IMR-90 (cell line): ENCODE measurements at regions not wholly inside any gene's neighbourhood (a gene's known extent, or its start where the extent isn't known, plus 50 kb on each side); places are given as distances from the start of the nearest gene placed in this dataset.

Experiments
- CTCF ChIP-seq: conservative IDR thresholded peaks from 2 replicates; pipeline ENCODE4 v1.5.1; 2012; ENCODE audit warnings: mild to moderate bottlenecking, low read depth, low read length, improper control_type of control experiment
- MAFK ChIP-seq: IDR thresholded peaks from 2 replicates; pipeline ENCODE4 v1.6.1; 2012; ENCODE audit warnings: low read depth, low read length, improper control_type of control experiment
- MXI1 ChIP-seq: IDR thresholded peaks from 2 replicates; pipeline ENCODE4 v1.6.1; 2012; ENCODE audit warnings: low read depth, mild to moderate bottlenecking, low read length, moderate library complexity, borderline replicate concordance
- POLR2A ChIP-seq: IDR thresholded peaks from 2 replicates; pipeline ENCODE4 v1.6.1; 2012; ENCODE audit warnings: mild to moderate bottlenecking, low read depth, low read length
- RAD21 ChIP-seq: IDR thresholded peaks from 2 replicates; pipeline ENCODE4 v1.6.1; 2012; ENCODE audit warnings: low read length, improper control_type of control experiment
- RCOR1 ChIP-seq: IDR thresholded peaks from 2 replicates; pipeline ENCODE4 v1.6.1; 2012; ENCODE audit warnings: mild to moderate bottlenecking, low read length, improper control_type of control experiment; ENCODE audit not compliant: insufficient replicate concordance
- RFX5 ChIP-seq: IDR thresholded peaks from 2 replicates; pipeline ENCODE4 v1.8.0; 2012; ENCODE audit warnings: low read depth, mild to moderate bottlenecking, low read length, moderate library complexity
- USF2 ChIP-seq: fragments of 150-350 bp; IDR thresholded peaks from 2 replicates; pipeline ENCODE4 v1.6.1; 2017; ENCODE audit warnings: mild to moderate bottlenecking, antibody characterized with exemption, low read length, low read depth

DNA sequence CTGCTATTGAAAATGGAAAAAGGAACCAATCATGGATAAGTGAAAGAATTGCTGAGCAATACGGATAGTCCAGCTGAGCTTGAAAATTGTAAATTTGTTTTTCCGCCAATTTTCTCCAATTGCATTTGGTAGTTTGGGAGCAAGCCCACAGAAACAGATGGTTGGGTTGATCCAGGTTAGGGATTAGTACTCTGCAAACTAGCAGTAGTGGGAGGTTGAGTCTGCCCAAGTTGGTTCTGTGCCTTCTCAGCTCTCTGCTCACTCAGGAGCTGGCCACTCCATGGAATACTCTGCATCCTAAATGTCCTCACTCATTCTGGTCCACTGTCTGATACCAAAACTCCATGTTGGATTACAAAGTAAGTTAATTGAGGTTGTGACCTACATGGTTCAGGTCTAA lies 361.1 kb upstream of the ATP2B1 start:
- TF ChIP-seq RCOR1 (no peak), POLR2A (no peak), CTCF (no peak), MXI1 (no peak), USF2 (no peak), RFX5 (no peak), RAD21 (no peak), MAFK (no peak)
